HEK293 (cell line): ENCODE measurements at regions not wholly inside any gene's neighbourhood (a gene's known extent, or its start where the extent isn't known, plus 50 kb on each side); places are given as distances from the start of the nearest gene placed in this dataset.

Experiments used
- CTCF ChIP-seq: fragments of 450-650 bp; formaldehyde crosslinking; IDR thresholded peaks from 2 replicates; pipeline ENCODE4 v1.5.1; 2016; ENCODE audit warnings: missing biosample characterization, missing genetic modification characterization
- KLF16 ChIP-seq: fragments of 450-650 bp; formaldehyde crosslinking; IDR thresholded peaks from 2 replicates; pipeline ENCODE4 v1.5.1; 2017; ENCODE audit warnings: missing biosample characterization, missing genetic modification characterization
- PATZ1 ChIP-seq: fragments of 450-650 bp; formaldehyde crosslinking; IDR thresholded peaks from 2 replicates; pipeline ENCODE4 v1.5.1; 2016; ENCODE audit warnings: missing biosample characterization, missing genetic modification characterization
- ZNF274 ChIP-seq, 2 experiments: fragments of 200-500 bp in 1 of 2; fragments of 450-650 bp in 1 of 2; sonication (Bioruptor generic) in 1 of 2; formaldehyde crosslinking in 1 of 2; IDR thresholded peaks; 2 replicates each; pipeline versions ENCODE4 v1.5.1 to v1.6.1; 2014 to 2016; ENCODE audit warnings: borderline replicate concordance in 1 of 2, inconsistent platforms in 1 of 2, low read length in 1 of 2, missing biosample characterization in 1 of 2, missing genetic modification characterization in 1 of 2
- ZNF488 ChIP-seq: fragments of 450-650 bp; formaldehyde crosslinking; IDR thresholded peaks from 2 replicates; pipeline ENCODE4 v1.5.1; 2016; ENCODE audit warnings: missing biosample characterization, missing genetic modification characterization
- ZNF529 ChIP-seq: fragments of 450-650 bp; formaldehyde crosslinking; IDR thresholded peaks from 2 replicates; pipeline ENCODE4 v1.5.1; 2017; ENCODE audit warnings: missing genetic modification characterization, missing biosample characterization; ENCODE audit not compliant: insufficient replicate concordance
- TF ChIP-seq, protein P1 (sequence below): fragments of 450-650 bp; formaldehyde crosslinking; IDR thresholded peaks from 2 replicates; pipeline ENCODE4 v1.5.1; 2016; ENCODE audit warnings: missing biosample characterization, missing genetic modification characterization
- TF ChIP-seq, protein P2 (sequence below): fragments of 450-650 bp; formaldehyde crosslinking; IDR thresholded peaks from 2 replicates; pipeline ENCODE4 v1.5.1; 2016; ENCODE audit warnings: missing biosample characterization, missing genetic modification characterization, low read depth

- TF ChIP-seq CTCF (tag by site-specific recombination) (no peak), PATZ1 (tag by site-specific recombination) (no peak), ZNF488 (tag by site-specific recombination) (no peak), KLF16 (tag by site-specific recombination) (no peak), ZNF529 (tag by site-specific recombination) (no peak), ZNF274 (IDR thresholded peaks at IDR 0.05; ENCODE audit: low read length) (no peak), ZNF274 (tag by site-specific recombination; IDR thresholded peaks at IDR 0.05; ENCODE audit: borderline replicate concordance) (no peak)
- TF ChIP-seq, protein P1, sequence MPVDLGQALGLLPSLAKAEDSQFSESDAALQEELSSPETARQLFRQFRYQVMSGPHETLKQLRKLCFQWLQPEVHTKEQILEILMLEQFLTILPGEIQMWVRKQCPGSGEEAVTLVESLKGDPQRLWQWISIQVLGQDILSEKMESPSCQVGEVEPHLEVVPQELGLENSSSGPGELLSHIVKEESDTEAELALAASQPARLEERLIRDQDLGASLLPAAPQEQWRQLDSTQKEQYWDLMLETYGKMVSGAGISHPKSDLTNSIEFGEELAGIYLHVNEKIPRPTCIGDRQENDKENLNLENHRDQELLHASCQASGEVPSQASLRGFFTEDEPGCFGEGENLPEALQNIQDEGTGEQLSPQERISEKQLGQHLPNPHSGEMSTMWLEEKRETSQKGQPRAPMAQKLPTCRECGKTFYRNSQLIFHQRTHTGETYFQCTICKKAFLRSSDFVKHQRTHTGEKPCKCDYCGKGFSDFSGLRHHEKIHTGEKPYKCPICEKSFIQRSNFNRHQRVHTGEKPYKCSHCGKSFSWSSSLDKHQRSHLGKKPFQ (tag by site-specific recombination), result no peak
- TF ChIP-seq, protein P2, sequence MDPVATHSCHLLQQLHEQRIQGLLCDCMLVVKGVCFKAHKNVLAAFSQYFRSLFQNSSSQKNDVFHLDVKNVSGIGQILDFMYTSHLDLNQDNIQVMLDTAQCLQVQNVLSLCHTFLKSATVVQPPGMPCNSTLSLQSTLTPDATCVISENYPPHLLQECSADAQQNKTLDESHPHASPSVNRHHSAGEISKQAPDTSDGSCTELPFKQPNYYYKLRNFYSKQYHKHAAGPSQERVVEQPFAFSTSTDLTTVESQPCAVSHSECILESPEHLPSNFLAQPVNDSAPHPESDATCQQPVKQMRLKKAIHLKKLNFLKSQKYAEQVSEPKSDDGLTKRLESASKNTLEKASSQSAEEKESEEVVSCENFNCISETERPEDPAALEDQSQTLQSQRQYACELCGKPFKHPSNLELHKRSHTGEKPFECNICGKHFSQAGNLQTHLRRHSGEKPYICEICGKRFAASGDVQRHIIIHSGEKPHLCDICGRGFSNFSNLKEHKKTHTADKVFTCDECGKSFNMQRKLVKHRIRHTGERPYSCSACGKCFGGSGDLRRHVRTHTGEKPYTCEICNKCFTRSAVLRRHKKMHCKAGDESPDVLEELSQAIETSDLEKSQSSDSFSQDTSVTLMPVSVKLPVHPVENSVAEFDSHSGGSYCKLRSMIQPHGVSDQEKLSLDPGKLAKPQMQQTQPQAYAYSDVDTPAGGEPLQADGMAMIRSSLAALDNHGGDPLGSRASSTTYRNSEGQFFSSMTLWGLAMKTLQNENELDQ, result no peak
Measured at GRCh38 chr11:97995874-97996273, 1024.9 kb upstream of the CNTN5 start.
